IPS-20b (cell line): ENCODE measurements at regions not wholly inside any gene's neighbourhood (a gene's known extent, or its start where the extent isn't known, plus 50 kb on each side); places are given as distances from the start of the nearest gene placed in this dataset.
"Not testable (repeated sequence)": the region's sequence is repeated elsewhere in the genome, so short reads cannot be mapped to it uniquely, and the experiment has no call there.

ENCODE experiments used
- H3K27ac ChIP-seq: one replicate; pipeline ENCODE4 v1.5.1; 2013; ENCODE audit warnings: low read length
- H3K27me3 ChIP-seq: 2 replicates; pipeline ENCODE4 v1.6.1; 2013; ENCODE audit warnings: mild to moderate bottlenecking, low read length, inconsistent platforms; ENCODE audit not compliant: insufficient read depth
- H3K36me3 ChIP-seq: 2 replicates; pipeline ENCODE4 v1.6.1; 2013; ENCODE audit warnings: low read depth, mild to moderate bottlenecking, inconsistent platforms, low read length, moderate library complexity; ENCODE audit not compliant: insufficient read depth
- H3K4me1 ChIP-seq: 2 replicates; pipeline ENCODE4 v1.6.1; 2013; ENCODE audit warnings: mild to moderate bottlenecking, control low read depth, inconsistent platforms, low read length, moderate library complexity; ENCODE audit not compliant: insufficient read depth
- H3K4me3 ChIP-seq: 2 replicates; pipeline ENCODE4 v1.5.1; 2013; ENCODE audit warnings: mild to moderate bottlenecking, low read length, inconsistent platforms
- H3K9ac ChIP-seq: 2 replicates; pipeline ENCODE4 v1.6.1; 2013; ENCODE audit warnings: low read depth, mild to moderate bottlenecking, inconsistent platforms, low read length, moderate library complexity
- H3K9me3 ChIP-seq: 2 replicates; pipeline ENCODE4 v1.6.1; 2013; ENCODE audit warnings: mild to moderate bottlenecking, low read depth, low read length, inconsistent platforms; ENCODE audit not compliant: insufficient read depth

GRCh38 chr13:108074429-108074828 lies 140.9 kb downstream of the LIG4 start:
- not testable (repeated sequence) for H3K27me3 ChIP-seq, H3K4me3 ChIP-seq, H3K27ac ChIP-seq, H3K9ac ChIP-seq, H3K4me1 ChIP-seq, H3K36me3 ChIP-seq
- peaks cover 17% of the 10 kb centered on the region for H3K9me3 ChIP-seq

GRCh38 chr13:108070925-108071324 lies 144.4 kb downstream of the LIG4 start:
- Histone ChIP-seq H3K36me3 (no peaks in the 10 kb centered on the region), H3K4me3 (no peak overlapping the region), H3K27ac (no peak overlapping the region), H3K4me1 (no peaks in the 10 kb centered on the region), H3K27me3 (no peaks in the 10 kb centered on the region), H3K9me3 (peaks cover 17% of the 10 kb centered on the region), H3K9ac (no peak overlapping the region)

- H3K27ac ChIP-seq: no peak overlapping the region
- H3K36me3 ChIP-seq: no peaks in the 10 kb centered on the region
- no peak overlapping the region for H3K4me3 ChIP-seq
Measured at GRCh38 chr13:108070491-108070890, 144.8 kb downstream of the LIG4 start.

GRCh38 chr13:108069521-108070210 lies 145.7 kb downstream of the LIG4 start:
- Histone ChIP-seq H3K4me3 (no peak overlapping the region), H3K4me1 (no peaks in the 10 kb centered on the region), H3K9me3 (peaks cover 17% of the 10 kb centered on the region), H3K27ac (no peak overlapping the region), H3K27me3 (no peaks in the 10 kb centered on the region), H3K9ac (no peak overlapping the region), H3K36me3 (no peaks in the 10 kb centered on the region)

More at GRCh38 chr13:108070491-108070890, 144.8 kb downstream of the LIG4 start:
- no peaks in the 10 kb centered on the region for H3K4me1 ChIP-seq
- H3K9me3 ChIP-seq: peaks cover 17% of the 10 kb centered on the region
- H3K9ac ChIP-seq: no peak overlapping the region
- H3K27me3 ChIP-seq: no peaks in the 10 kb centered on the region

GRCh38 chr13:108064372-108064771 lies 151.0 kb downstream of the LIG4 start:
- not testable (repeated sequence) for H3K4me1 ChIP-seq

GRCh38 chr13:108060111-108060510 lies 155.2 kb downstream of the LIG4 start:
- Histone ChIP-seq H3K9me3 (peaks cover 6% of the 10 kb centered on the region; the same call in 1 of the 2 replicates), H3K36me3 (no peaks in the 10 kb centered on the region), H3K4me3 (no peak overlapping the region), H3K4me1 (no peaks in the 10 kb centered on the region; the same call in none of the 2 replicates), H3K27me3 (no peaks in the 10 kb centered on the region), H3K27ac (no peak overlapping the region), H3K9ac (no peak overlapping the region)

More at GRCh38 chr13:108064372-108064771, 151.0 kb downstream of the LIG4 start:
- not testable (repeated sequence) for H3K9ac ChIP-seq, H3K27me3 ChIP-seq, H3K27ac ChIP-seq, H3K4me3 ChIP-seq, H3K36me3 ChIP-seq
- peaks cover 20% of the 10 kb centered on the region for H3K9me3 ChIP-seq

GRCh38 chr13:108056278-108056677 lies 159.1 kb downstream of the LIG4 start:
- H3K9ac ChIP-seq: no peak overlapping the region
- H3K36me3 ChIP-seq: no peaks in the 10 kb centered on the region
- H3K9me3 ChIP-seq: no peaks in the 10 kb centered on the region
- no peaks in the 10 kb centered on the region; the same call in none of the 2 replicates for H3K4me1 ChIP-seq
- H3K27ac ChIP-seq: no peak overlapping the region
- H3K27me3 ChIP-seq: no peaks in the 10 kb centered on the region
- no peak overlapping the region for H3K4me3 ChIP-seq

GRCh38 chr13:108049211-108049610 lies 166.1 kb downstream of the LIG4 start:
- Histone ChIP-seq H3K36me3 (no peaks in the 10 kb centered on the region), H3K4me1 (no peaks in the 10 kb centered on the region), H3K27ac (no peak overlapping the region), H3K27me3 (no peaks in the 10 kb centered on the region), H3K9ac (no peak overlapping the region), H3K4me3 (no peak overlapping the region), H3K9me3 (no peaks in the 10 kb centered on the region)

- Histone ChIP-seq H3K36me3 (no peaks in the 10 kb centered on the region), H3K4me3 (no peak overlapping the region), H3K27ac (no peak overlapping the region), H3K9me3 (no peaks in the 10 kb centered on the region), H3K4me1 (no peaks in the 10 kb centered on the region), H3K9ac (no peak overlapping the region), H3K27me3 (no peaks in the 10 kb centered on the region)
Measured at GRCh38 chr13:108044954-108045353, 170.4 kb downstream of the LIG4 start.

GRCh38 chr13:108042866-108043265 lies 172.5 kb downstream of the LIG4 start:
- not testable (repeated sequence) for H3K27me3 ChIP-seq, H3K4me1 ChIP-seq, H3K4me3 ChIP-seq, H3K27ac ChIP-seq, H3K36me3 ChIP-seq, H3K9me3 ChIP-seq, H3K9ac ChIP-seq

GRCh38 chr13:108037348-108037747 lies 178.0 kb downstream of the LIG4 start:
- no peaks in the 10 kb centered on the region for H3K36me3 ChIP-seq
- no peak overlapping the region for H3K9ac ChIP-seq
- H3K9me3 ChIP-seq: no peaks in the 10 kb centered on the region
- H3K27ac ChIP-seq: no peak overlapping the region
- no peak overlapping the region for H3K4me3 ChIP-seq
- no peaks in the 10 kb centered on the region for H3K4me1 ChIP-seq
- H3K27me3 ChIP-seq: no peaks in the 10 kb centered on the region

GRCh38 chr13:108036411-108036932 lies 178.9 kb downstream of the LIG4 start:
- Histone ChIP-seq H3K4me1 (peaks cover 8% of the 10 kb centered on the region; the same call in 1 of the 2 replicates), H3K9ac (no peak overlapping the region), H3K27ac (no peak overlapping the region), H3K27me3 (no peaks in the 10 kb centered on the region), H3K9me3 (no peaks in the 10 kb centered on the region), H3K36me3 (no peaks in the 10 kb centered on the region), H3K4me3 (no peak overlapping the region)
